ENCODE measurements at regions not wholly inside any gene's neighbourhood (a gene's known extent, or its start where the extent isn't known, plus 50 kb on each side); places are given as distances from the start of the nearest gene placed in this dataset.

GRCh38 chr10:125249948-125250347 is 89.6 kb upstream of the CTBP2 start:
- TF ChIP-seq, protein P1, sequence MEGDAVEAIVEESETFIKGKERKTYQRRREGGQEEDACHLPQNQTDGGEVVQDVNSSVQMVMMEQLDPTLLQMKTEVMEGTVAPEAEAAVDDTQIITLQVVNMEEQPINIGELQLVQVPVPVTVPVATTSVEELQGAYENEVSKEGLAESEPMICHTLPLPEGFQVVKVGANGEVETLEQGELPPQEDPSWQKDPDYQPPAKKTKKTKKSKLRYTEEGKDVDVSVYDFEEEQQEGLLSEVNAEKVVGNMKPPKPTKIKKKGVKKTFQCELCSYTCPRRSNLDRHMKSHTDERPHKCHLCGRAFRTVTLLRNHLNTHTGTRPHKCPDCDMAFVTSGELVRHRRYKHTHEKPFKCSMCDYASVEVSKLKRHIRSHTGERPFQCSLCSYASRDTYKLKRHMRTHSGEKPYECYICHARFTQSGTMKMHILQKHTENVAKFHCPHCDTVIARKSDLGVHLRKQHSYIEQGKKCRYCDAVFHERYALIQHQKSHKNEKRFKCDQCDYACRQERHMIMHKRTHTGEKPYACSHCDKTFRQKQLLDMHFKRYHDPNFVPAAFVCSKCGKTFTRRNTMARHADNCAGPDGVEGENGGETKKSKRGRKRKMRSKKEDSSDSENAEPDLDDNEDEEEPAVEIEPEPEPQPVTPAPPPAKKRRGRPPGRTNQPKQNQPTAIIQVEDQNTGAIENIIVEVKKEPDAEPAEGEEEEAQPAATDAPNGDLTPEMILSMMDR (IDR thresholded peaks at IDR 0.05) = no peak
- no peak for TF ChIP-seq POLR2A (IDR thresholded peaks at IDR 0.05)
